Cardiac muscle cell (in vitro differentiated cells and primary cell): ENCODE measurements at regions not wholly inside any gene's neighbourhood (a gene's known extent, or its start where the extent isn't known, plus 50 kb on each side); places are given as distances from the start of the nearest gene placed in this dataset.

ENCODE experiments used
- DNase-seq, 2 donors: peaks; one replicate each; pipeline versions ENCODE4 v3.0.0 to v3.0.0-alpha.2; 2010 to 2017; ENCODE audit warnings: low read depth in 1 of 2, low spot score in 1 of 2
- H3K27ac ChIP-seq: fragments of 200-600 bp; sonication (generic); 2 replicates; pipeline ENCODE4 v1.5.1; 2016
- H3K27me3 ChIP-seq: fragments of 200-600 bp; sonication (generic); 2 replicates; pipeline ENCODE4 v1.6.0; 2016; ENCODE audit warnings: control low read depth
- H3K36me3 ChIP-seq: fragments of 200-600 bp; sonication (generic); 2 replicates; pipeline ENCODE4 v1.5.1; 2016; ENCODE audit warnings: control low read depth
- H3K4me1 ChIP-seq: fragments of 200-600 bp; sonication (generic); 2 replicates; pipeline ENCODE4 v1.8.1; 2017; ENCODE audit warnings: low read depth, mild to moderate bottlenecking, mixed run types
- H3K4me3 ChIP-seq: fragments of 200-600 bp; sonication (generic); 2 replicates; pipeline ENCODE4 v1.5.1; 2016; ENCODE audit warnings: mild to moderate bottlenecking
- H3K9me3 ChIP-seq: fragments of 200-600 bp; sonication (generic); 2 replicates; pipeline ENCODE4 v1.5.1; 2017; ENCODE audit warnings: low read depth, mild to moderate bottlenecking, control low read depth
- TF ChIP-seq, protein P1 (sequence below): IDR thresholded peaks from 2 replicates; pipeline ENCODE4 v1.5.1; 2012; ENCODE audit warnings: low read depth, mild to moderate bottlenecking, low read length

- Histone ChIP-seq H3K36me3 (no peaks in the 10 kb centered on the region), H3K27ac (no peak overlapping the region), H3K27me3 (peaks cover 27% of the 10 kb centered on the region), H3K4me3 (no peak overlapping the region), H3K4me1 (no peaks in the 10 kb centered on the region), H3K9me3 (no peaks in the 10 kb centered on the region)
- TF ChIP-seq, protein P1, sequence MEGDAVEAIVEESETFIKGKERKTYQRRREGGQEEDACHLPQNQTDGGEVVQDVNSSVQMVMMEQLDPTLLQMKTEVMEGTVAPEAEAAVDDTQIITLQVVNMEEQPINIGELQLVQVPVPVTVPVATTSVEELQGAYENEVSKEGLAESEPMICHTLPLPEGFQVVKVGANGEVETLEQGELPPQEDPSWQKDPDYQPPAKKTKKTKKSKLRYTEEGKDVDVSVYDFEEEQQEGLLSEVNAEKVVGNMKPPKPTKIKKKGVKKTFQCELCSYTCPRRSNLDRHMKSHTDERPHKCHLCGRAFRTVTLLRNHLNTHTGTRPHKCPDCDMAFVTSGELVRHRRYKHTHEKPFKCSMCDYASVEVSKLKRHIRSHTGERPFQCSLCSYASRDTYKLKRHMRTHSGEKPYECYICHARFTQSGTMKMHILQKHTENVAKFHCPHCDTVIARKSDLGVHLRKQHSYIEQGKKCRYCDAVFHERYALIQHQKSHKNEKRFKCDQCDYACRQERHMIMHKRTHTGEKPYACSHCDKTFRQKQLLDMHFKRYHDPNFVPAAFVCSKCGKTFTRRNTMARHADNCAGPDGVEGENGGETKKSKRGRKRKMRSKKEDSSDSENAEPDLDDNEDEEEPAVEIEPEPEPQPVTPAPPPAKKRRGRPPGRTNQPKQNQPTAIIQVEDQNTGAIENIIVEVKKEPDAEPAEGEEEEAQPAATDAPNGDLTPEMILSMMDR: no peak
- DNase-seq: no peak
These were observed 203.7 kb upstream of the TLE3 start for GRCh38 chr15:70301396-70301795.

DNA sequence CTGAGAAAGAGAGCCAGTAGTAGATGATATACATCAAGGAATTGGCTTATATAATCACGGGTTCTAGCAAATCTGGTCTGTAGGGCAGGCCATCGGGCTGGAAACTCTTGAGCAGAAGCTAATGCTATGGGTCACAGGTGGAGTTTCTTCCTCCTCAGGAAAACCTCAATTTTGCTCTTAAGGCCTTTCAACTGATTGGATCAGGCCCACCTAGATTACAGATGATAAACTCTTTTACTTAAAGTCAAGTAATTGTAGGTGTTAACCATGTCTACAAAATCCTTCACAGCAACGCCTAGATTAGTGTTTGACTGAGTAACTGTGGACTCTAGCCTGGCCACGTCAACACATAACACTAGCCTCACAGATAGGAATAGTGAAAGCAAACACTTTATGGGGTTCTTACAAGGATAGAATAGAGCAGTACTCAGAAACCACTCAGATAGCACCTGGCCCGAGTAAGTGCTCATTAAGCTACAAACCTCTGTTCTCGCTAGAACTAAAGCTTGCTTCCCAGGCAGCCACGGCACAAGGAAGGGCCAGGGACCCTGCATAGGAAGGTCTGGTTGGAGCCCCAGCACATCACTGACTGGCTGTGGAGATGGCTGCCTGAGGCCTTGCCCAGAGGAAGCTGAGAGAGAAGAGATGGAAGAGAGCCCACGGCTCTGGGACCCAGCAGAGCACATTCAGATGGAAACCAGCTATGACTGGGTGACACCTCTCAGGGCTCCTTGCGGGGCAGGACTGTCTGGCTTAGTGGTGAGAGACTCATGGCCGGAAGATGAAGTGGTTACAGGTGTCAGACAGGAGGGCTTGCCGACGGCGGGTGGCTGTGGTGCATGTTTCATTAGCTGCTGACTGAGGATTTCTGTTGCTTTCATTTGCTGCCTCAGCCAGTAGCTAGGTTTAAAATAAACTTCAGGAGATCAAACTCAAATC, 202.5 kb upstream of the TLE3 start:
- DNase-seq: no peak
- TF ChIP-seq, protein P1: no peak
- Histone ChIP-seq H3K4me1 (no peaks in the 10 kb centered on the region), H3K4me3 (no peak overlapping the region), H3K36me3 (no peaks in the 10 kb centered on the region), H3K9me3 (no peaks in the 10 kb centered on the region), H3K27ac (no peak overlapping the region), H3K27me3 (peaks cover 31% of the 10 kb centered on the region)

- Histone ChIP-seq H3K4me3 (no peak overlapping the region), H3K27me3 (peaks cover 47% of the 10 kb centered on the region), H3K36me3 (no peaks in the 10 kb centered on the region), H3K9me3 (no peaks in the 10 kb centered on the region), H3K27ac (no peak overlapping the region), H3K4me1 (no peaks in the 10 kb centered on the region)
- no peak for DNase-seq
- TF ChIP-seq, protein P1: no peak
These were observed 199.8 kb upstream of the TLE3 start for GRCh38 chr15:70297465-70298058.

DNA sequence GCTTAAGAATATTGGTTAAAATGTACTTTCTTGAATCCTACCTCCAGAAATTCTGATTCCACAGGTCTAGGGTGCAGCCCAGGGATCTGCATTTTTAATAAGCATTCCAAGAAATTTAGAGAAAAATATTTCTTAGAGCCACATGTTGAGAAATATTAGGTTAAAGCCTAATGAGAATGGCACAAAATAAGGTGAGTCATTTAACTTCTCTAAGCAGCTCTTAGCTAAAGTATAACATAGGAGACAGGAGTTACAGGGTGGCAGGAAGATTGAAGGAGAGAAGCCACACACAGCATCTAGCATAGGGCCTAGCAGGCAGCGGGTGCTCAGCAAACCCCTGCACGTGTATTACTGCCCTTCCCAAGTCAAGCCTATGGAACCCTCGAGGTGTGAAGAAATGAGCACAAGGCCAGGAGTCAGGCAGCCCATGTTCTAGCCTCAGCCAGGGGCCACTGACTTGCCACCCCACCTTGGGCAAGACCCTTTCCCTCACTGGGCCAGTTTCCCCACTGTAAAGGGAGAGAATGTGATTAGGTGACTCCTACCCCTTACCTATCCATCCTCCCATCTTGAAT, 197.1 kb upstream of the TLE3 start:
- Histone ChIP-seq H3K27ac (no peak overlapping the region), H3K4me1 (no peaks in the 10 kb centered on the region)

More for the DNA sequence above, 197.1 kb upstream of the TLE3 start:
- no peak for DNase-seq
- TF ChIP-seq, protein P1: no peak
- no peaks in the 10 kb centered on the region for H3K36me3 ChIP-seq
- no peaks in the 10 kb centered on the region for H3K9me3 ChIP-seq
- no peak overlapping the region for H3K4me3 ChIP-seq
- peaks cover 53% of the 10 kb centered on the region for H3K27me3 ChIP-seq
